Loucy (cell line): ENCODE measurements at regions not wholly inside any gene's neighbourhood (a gene's known extent, or its start where the extent isn't known, plus 50 kb on each side); places are given as distances from the start of the nearest gene placed in this dataset.

ENCODE experiments used
- EZH2phosphoT487 ChIP-seq: fragments of 200-600 bp; IDR thresholded peaks from 2 replicates; pipeline ENCODE4 v1.6.1; 2018; ENCODE audit warnings: antibody characterized with exemption, mild to moderate bottlenecking, moderate library complexity, borderline replicate concordance
- TF ChIP-seq, protein P1 (sequence below): fragments of 200-600 bp; sonication (generic); conservative IDR thresholded peaks from 2 replicates; pipeline ENCODE4 v1.5.1; 2014; ENCODE audit warnings: mild to moderate bottlenecking, antibody characterized with exemption, low read length

DNA sequence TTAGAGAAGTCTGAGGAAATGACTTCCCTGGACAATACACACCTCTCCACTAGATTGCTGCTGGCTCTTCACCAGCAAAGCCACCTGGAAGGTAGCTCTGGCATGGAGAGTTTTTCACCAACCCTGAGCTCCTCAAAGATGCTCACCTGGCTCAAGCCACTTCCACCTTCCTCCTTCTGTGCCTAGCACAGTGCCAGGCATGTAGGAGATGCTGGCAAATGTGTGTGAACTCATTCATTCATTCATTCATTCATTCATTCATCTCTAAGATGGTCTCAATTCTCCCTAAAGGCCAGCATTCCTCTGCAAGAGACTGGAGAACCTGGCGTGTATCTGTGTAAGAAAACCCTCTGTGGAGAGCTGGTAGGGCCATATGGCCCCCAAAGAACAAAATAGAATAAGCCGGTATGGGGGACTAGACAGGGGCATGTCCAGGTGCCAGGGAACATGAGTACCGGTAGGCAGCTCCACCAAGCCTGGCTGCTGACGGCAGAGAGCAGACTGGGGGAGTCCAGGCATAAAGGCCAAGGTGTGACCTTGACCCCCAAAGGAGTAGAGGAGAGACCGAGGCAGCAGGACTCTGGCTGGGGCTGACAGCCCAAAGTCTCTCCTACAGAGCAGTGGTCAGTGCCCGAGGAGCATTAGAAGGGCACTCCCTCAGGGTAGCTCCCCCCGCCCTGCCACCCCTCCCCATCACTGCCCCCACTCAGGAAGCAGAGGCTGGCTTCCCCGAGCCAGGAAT is 132.2 kb upstream of the TNRC6C start:
- TF ChIP-seq EZH2phosphoT487, result no peak
- TF ChIP-seq, protein P1, sequence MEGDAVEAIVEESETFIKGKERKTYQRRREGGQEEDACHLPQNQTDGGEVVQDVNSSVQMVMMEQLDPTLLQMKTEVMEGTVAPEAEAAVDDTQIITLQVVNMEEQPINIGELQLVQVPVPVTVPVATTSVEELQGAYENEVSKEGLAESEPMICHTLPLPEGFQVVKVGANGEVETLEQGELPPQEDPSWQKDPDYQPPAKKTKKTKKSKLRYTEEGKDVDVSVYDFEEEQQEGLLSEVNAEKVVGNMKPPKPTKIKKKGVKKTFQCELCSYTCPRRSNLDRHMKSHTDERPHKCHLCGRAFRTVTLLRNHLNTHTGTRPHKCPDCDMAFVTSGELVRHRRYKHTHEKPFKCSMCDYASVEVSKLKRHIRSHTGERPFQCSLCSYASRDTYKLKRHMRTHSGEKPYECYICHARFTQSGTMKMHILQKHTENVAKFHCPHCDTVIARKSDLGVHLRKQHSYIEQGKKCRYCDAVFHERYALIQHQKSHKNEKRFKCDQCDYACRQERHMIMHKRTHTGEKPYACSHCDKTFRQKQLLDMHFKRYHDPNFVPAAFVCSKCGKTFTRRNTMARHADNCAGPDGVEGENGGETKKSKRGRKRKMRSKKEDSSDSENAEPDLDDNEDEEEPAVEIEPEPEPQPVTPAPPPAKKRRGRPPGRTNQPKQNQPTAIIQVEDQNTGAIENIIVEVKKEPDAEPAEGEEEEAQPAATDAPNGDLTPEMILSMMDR, result no peak
